Caco-2 (cell line): ENCODE measurements at regions not wholly inside any gene's neighbourhood (a gene's known extent, or its start where the extent isn't known, plus 50 kb on each side); places are given as distances from the start of the nearest gene placed in this dataset.

Experiments used
- BruUV-seq: library from RNA; stranded (reverse); fragments of 400-500 nt; replicated peaks from 2 replicates; lab custom pipeline; 2021; lab: Mats Ljungman, UMichigan
- CTCF ChIA-PET: fragments of 300-600 bp; sonication (Branson Sonifier 250); formaldehyde crosslinking; loops from one replicate; lab custom pipeline; 2022; ENCODE audit warnings: antibody characterized with exemption; lab: Charles Lee
- POLR2A ChIA-PET: fragments of 300-600 bp; sonication (Branson Sonifier 250); formaldehyde crosslinking; loops from one replicate; lab custom pipeline; 2022; ENCODE audit warnings: antibody characterized with exemption; lab: Charles Lee
- DNase-seq, 2 experiments: peaks; one replicate each; pipeline versions ENCODE4 v3.0.0 to v3.0.0-alpha.2; 2020 to 2022
- H3K27me3 ChIP-seq: replicated peaks from 2 replicates; pipeline ENCODE4 v1.6.0; 2011; ENCODE audit warnings: low read length; ENCODE audit not compliant: control insufficient read depth, insufficient read depth
- H3K36me3 ChIP-seq: 2 replicates; pipeline ENCODE4 v1.5.1; 2011; ENCODE audit warnings: low read length; ENCODE audit not compliant: control insufficient read depth, insufficient read depth
- H3K4me1 ChIP-seq: fragments of 250-450 bp; sonication (Bioruptor Pico); 2 replicates; pipeline ENCODE4 v1.5.1; 2020; ENCODE audit warnings: mild to moderate bottlenecking
- H3K4me3 ChIP-seq: 2 replicates; pipeline ENCODE4 v1.5.1; 2011; ENCODE audit warnings: low read depth, mild to moderate bottlenecking, control low read depth, low read length
- H3K9me3 ChIP-seq: fragments of 250-450 bp; sonication (Bioruptor Pico); 2 replicates; pipeline ENCODE4 v1.5.1; 2020; ENCODE audit warnings: mild to moderate bottlenecking, moderate library complexity
- H3K27ac Mint-ChIP-seq: one replicate; pipeline ENCODE4 v1.8.0; 2022; ENCODE audit warnings: mixed read lengths; ENCODE audit not compliant: unreplicated experiment
- H3K27me3 Mint-ChIP-seq: one replicate; pipeline ENCODE4 v1.8.0; 2022; ENCODE audit warnings: mixed read lengths; ENCODE audit not compliant: insufficient read depth, unreplicated experiment
- H3K36me3 Mint-ChIP-seq: one replicate; pipeline ENCODE4 v1.8.0; 2022; ENCODE audit warnings: mild to moderate bottlenecking, mixed read lengths; ENCODE audit not compliant: insufficient read depth, unreplicated experiment
- H3K4me1 Mint-ChIP-seq: one replicate; pipeline ENCODE4 v1.8.0; 2022; ENCODE audit warnings: low read depth, mixed read lengths; ENCODE audit not compliant: unreplicated experiment
- H3K4me3 Mint-ChIP-seq: one replicate; pipeline ENCODE4 v1.8.0; 2022; ENCODE audit warnings: mild to moderate bottlenecking, moderate library complexity, mixed read lengths; ENCODE audit not compliant: unreplicated experiment
- H3K9me3 Mint-ChIP-seq: one replicate; pipeline ENCODE4 v1.8.0; 2022; ENCODE audit warnings: mixed read lengths; ENCODE audit not compliant: unreplicated experiment
- intact Hi-C: fragments of 100-400 bp; cut with micrococcal nuclease; formaldehyde crosslinking; loops from one replicate; pipeline ENCODE4 v1.10.0; 2022; ENCODE audit not compliant: unreplicated experiment
- TF ChIP-seq, protein P1 (sequence below), 2 experiments: fragments of 200-600 bp in 1 of 2; IDR thresholded peaks; 1 replicate in 1 of 2; 2 replicates in 1 of 2; pipeline versions ENCODE4 v1.5.1 to v1.8.0; 2011 to 2022; ENCODE audit warnings: antibody characterized with exemption in 1 of 2, control low read depth in 1 of 2, inconsistent platforms in 1 of 2, low read depth in 1 of 2, low read length in 1 of 2, mild to moderate bottlenecking in 1 of 2, moderate library complexity in 1 of 2; ENCODE audit not compliant: insufficient read depth in 1 of 2, severe bottlenecking in 1 of 2, unreplicated experiment in 1 of 2

DNA sequence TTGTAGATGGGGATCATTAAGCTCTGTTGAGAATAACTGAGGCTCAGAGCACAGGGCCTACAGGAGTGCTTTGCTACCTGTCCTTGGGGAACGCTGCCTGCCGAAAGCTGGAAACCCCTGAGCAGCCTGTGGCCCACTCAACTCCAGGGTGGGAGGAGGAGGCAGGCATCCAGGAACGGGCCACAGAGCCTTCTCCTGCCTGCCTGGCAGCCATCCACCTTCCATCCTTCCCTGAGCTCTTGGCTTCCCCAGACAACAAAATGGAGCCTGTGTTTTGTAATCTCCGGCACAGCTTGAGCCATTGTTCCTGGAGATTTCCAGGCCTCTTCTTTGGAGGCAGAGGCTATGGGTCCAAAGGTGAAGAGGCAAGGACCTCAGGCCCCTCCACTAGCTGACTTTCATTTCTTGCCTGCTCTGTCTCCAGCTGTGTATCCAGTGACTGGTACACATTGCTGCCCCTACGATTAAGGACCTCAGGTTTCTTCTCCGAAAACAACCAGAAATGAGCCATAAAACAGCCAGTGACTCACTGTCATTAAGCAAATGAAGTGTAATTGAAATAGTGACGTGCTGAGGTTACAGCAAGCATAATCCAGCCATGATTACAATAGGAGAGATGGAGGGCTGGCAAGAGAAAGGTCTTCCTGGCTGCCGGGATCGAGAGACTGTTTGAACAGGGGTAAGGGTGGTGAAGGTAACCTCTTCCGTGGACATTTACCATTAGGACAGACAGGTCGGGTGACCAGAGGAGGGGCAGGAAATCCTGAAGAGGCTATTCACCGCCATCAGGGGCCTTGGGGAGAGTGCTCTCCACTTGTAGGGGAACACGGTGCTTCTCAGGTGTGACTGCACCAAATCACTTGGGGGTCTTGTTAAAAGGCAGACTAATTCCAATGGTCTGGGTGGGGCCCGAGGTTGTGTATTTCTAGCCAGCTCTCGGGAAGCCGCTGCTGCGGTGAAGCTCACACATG, 56.3 kb upstream of the KCNA5 start:
- peaks cover 26% of the 10 kb centered on the region for H3K27me3 Mint-ChIP-seq
- CTCF ChIA-PET = interaction anchor here (0.6 kb wide), 1 partner anchor 24 kb away, joined by 3 read pairs; no protein-coding TSS in a partner anchor

DNA sequence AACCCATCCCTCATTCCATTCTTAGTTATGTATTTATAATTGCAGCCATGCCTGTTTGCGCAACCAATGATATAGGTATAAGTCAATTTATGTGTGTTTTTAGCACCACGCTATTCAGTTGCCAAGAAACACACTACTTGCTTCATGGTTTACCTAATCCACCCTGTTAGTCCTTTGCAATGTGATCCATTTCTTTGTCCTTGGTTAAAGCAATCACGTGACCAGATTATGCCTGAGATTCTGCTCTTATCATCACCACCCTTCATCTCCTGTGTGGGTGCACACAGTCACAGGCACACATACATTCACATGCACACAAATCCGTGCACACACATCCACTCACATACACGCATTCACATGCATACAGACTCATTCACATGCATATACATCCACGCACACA, 52.3 kb upstream of the KCNA5 start:
- POLR2A ChIA-PET = no interaction called here
- H3K36me3 ChIP-seq = no peaks in the 10 kb centered on the region
- no peaks in the 10 kb centered on the region for H3K4me1 ChIP-seq
- TF ChIP-seq, protein P1, sequence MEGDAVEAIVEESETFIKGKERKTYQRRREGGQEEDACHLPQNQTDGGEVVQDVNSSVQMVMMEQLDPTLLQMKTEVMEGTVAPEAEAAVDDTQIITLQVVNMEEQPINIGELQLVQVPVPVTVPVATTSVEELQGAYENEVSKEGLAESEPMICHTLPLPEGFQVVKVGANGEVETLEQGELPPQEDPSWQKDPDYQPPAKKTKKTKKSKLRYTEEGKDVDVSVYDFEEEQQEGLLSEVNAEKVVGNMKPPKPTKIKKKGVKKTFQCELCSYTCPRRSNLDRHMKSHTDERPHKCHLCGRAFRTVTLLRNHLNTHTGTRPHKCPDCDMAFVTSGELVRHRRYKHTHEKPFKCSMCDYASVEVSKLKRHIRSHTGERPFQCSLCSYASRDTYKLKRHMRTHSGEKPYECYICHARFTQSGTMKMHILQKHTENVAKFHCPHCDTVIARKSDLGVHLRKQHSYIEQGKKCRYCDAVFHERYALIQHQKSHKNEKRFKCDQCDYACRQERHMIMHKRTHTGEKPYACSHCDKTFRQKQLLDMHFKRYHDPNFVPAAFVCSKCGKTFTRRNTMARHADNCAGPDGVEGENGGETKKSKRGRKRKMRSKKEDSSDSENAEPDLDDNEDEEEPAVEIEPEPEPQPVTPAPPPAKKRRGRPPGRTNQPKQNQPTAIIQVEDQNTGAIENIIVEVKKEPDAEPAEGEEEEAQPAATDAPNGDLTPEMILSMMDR (IDR thresholded peaks at IDR 0.05; ENCODE audit: insufficient read depth in 1 of 2, low read depth in 1 of 2, low read length in 1 of 2, severe bottlenecking in 1 of 2, unreplicated experiment in 1 of 2) = no peak
- H3K27me3 ChIP-seq = no peaks in the 10 kb centered on the region; the same call in 1 of the 2 replicates
- H3K4me1 Mint-ChIP-seq = no peaks in the 10 kb centered on the region
- BruUV-seq = no TSS peak
- H3K27ac Mint-ChIP-seq = no peak overlapping the region
- no peaks in the 10 kb centered on the region for H3K9me3 ChIP-seq
- CTCF ChIA-PET = interaction anchor here (0.9 kb wide), 1 partner anchor 135 kb away, joined by 4 read pairs; no protein-coding TSS in a partner anchor
- H3K4me3 Mint-ChIP-seq = no peak overlapping the region
- H3K27me3 Mint-ChIP-seq = peaks cover 28% of the 10 kb centered on the region
- no peak for DNase-seq
- intact Hi-C loops = no loop called here
- H3K36me3 Mint-ChIP-seq = no peaks in the 10 kb centered on the region
- H3K9me3 Mint-ChIP-seq = no peaks in the 10 kb centered on the region
- no peak overlapping the region for H3K4me3 ChIP-seq

More for the DNA sequence above, 56.3 kb upstream of the KCNA5 start:
- POLR2A ChIA-PET = no interaction called here
- TF ChIP-seq, protein P1 (IDR thresholded peaks at IDR 0.05; ENCODE audit: insufficient read depth in 1 of 2, low read depth in 1 of 2, low read length in 1 of 2, severe bottlenecking in 1 of 2, unreplicated experiment in 1 of 2) = no peak
- Mint-ChIP-seq H3K36me3 (no peaks in the 10 kb centered on the region), H3K4me1 (no peaks in the 10 kb centered on the region), H3K9me3 (no peaks in the 10 kb centered on the region), H3K27ac (no peak overlapping the region), H3K4me3 (no peak overlapping the region)
- H3K27me3 ChIP-seq = no peaks in the 10 kb centered on the region
- intact Hi-C loops = no loop called here
- no peaks in the 10 kb centered on the region for H3K36me3 ChIP-seq
- DNase-seq = no peak
- no peaks in the 10 kb centered on the region for H3K9me3 ChIP-seq
- no peak overlapping the region for H3K4me3 ChIP-seq
- BruUV-seq = no TSS peak
- H3K4me1 ChIP-seq = no peaks in the 10 kb centered on the region

DNA sequence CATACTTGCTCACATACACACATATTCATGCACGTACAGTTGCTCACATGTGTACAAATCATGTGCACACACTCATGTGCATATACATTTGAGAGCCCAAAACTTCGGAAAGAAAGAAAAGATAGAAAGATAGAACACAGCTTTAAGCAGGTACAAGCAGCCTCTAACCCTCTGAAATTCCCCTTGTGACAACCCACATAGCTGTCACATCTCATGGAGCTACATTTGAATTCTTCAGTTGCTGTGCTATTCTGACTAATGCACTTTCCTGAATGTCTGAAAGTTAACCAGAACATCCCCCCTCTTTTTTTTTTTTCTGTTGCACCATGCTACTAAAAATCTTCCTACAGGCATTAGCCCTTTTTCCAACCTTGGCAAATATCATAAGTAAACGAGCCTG, 51.9 kb upstream of the KCNA5 start:
- Mint-ChIP-seq H3K36me3 (no peaks in the 10 kb centered on the region), H3K4me1 (no peaks in the 10 kb centered on the region), H3K4me3 (no peak overlapping the region), H3K27me3 (peaks cover 28% of the 10 kb centered on the region), H3K9me3 (no peaks in the 10 kb centered on the region), H3K27ac (no peak overlapping the region)
- POLR2A ChIA-PET = no interaction called here
- CTCF ChIA-PET = interaction anchor here (0.9 to 1.7 kb wide), 2 partner anchors 134 to 136 kb away, joined by 4 to 5 read pairs; no protein-coding TSS in a partner anchor
- Histone ChIP-seq H3K9me3 (no peaks in the 10 kb centered on the region), H3K36me3 (no peaks in the 10 kb centered on the region), H3K4me1 (no peaks in the 10 kb centered on the region), H3K27me3 (no peaks in the 10 kb centered on the region; the same call in 1 of the 2 replicates), H3K4me3 (no peak overlapping the region)
- intact Hi-C loops = no loop called here
- no TSS peak for BruUV-seq
- TF ChIP-seq, protein P1 (IDR thresholded peaks at IDR 0.05; ENCODE audit: insufficient read depth in 1 of 2, low read depth in 1 of 2, low read length in 1 of 2, severe bottlenecking in 1 of 2, unreplicated experiment in 1 of 2) = no peak
- no peak for DNase-seq
